ENCODE measurements at regions not wholly inside any gene's neighbourhood (a gene's known extent, or its start where the extent isn't known, plus 50 kb on each side); places are given as distances from the start of the nearest gene placed in this dataset.

- TF ChIP-seq EP300 (IDR thresholded peaks at IDR 0.05) (no peak), POLR2A (IDR thresholded peaks at IDR 0.05) (no peak), CTCF (IDR thresholded peaks at IDR 0.05) (no peak)
- Histone ChIP-seq H3K4me1 (no peaks in the 10 kb centered on the region), H3K36me3 (no peaks in the 10 kb centered on the region), H3K4me3 (no peak overlapping the region), H3K27ac (no peak overlapping the region), H3K27me3 (no peaks in the 10 kb centered on the region), H3K9me3 (no peaks in the 10 kb centered on the region)
- 90 to 92% methylated on average over 7 of the region's 7 CpGs for WGBS, 2 donors
- no peak for DNase-seq (ENCODE audit: low spot score in 2 of 2)
Measured at GRCh38 chr2:753123-753522, 75.9 kb upstream of the TMEM18 start.

GRCh38 chr2:751474-751873 is 74.3 kb upstream of the TMEM18 start:
- H3K4me1 ChIP-seq: no peaks in the 10 kb centered on the region
- H3K4me3 ChIP-seq: no peak overlapping the region
- no peak for TF ChIP-seq EP300 (IDR thresholded peaks at IDR 0.05)
- no peak for TF ChIP-seq POLR2A (IDR thresholded peaks at IDR 0.05)
- TF ChIP-seq CTCF (IDR thresholded peaks at IDR 0.05): no peak
- no peak for DNase-seq (ENCODE audit: low spot score in 2 of 2)
- WGBS, 2 donors: 62 to 76% methylated on average over 10 of the region's 10 CpGs
- H3K27me3 ChIP-seq: no peaks in the 10 kb centered on the region
- H3K36me3 ChIP-seq: no peaks in the 10 kb centered on the region
- H3K27ac ChIP-seq: no peak overlapping the region
- no peaks in the 10 kb centered on the region for H3K9me3 ChIP-seq

GRCh38 chr2:750628-751027 is 73.4 kb upstream of the TMEM18 start:
- TF ChIP-seq POLR2A (IDR thresholded peaks at IDR 0.05) (no peak), EP300 (IDR thresholded peaks at IDR 0.05) (no peak), CTCF (IDR thresholded peaks at IDR 0.05) (no peak)
- Histone ChIP-seq H3K27ac (no peak overlapping the region), H3K36me3 (no peaks in the 10 kb centered on the region), H3K4me1 (no peaks in the 10 kb centered on the region), H3K4me3 (no peak overlapping the region), H3K27me3 (no peaks in the 10 kb centered on the region), H3K9me3 (no peaks in the 10 kb centered on the region)
- no peak for DNase-seq (ENCODE audit: low spot score in 2 of 2)
- WGBS, 2 donors: 94 to 96% methylated on average over 5 of the region's 5 CpGs

- no peak for TF ChIP-seq POLR2A (IDR thresholded peaks at IDR 0.05)
- no peak for TF ChIP-seq CTCF (IDR thresholded peaks at IDR 0.05)
- no peak for TF ChIP-seq EP300 (IDR thresholded peaks at IDR 0.05)
- no peak overlapping the region for H3K4me3 ChIP-seq
- H3K4me1 ChIP-seq: no peaks in the 10 kb centered on the region
- 77 to 81% methylated on average over 12 of the region's 12 CpGs for WGBS, 2 donors
- DNase-seq (ENCODE audit: low spot score in 2 of 2): no peak
- peaks cover 0 to 8% (median 0%) of the 10 kb centered on the region in 4 donors for H3K9me3 ChIP-seq
- H3K27me3 ChIP-seq: no peaks in the 10 kb centered on the region
- H3K36me3 ChIP-seq: no peaks in the 10 kb centered on the region
- H3K27ac ChIP-seq: no peak overlapping the region
Measured at GRCh38 chr2:747762-748351, 70.7 kb upstream of the TMEM18 start.

GRCh38 chr2:746697-747096 is 69.5 kb upstream of the TMEM18 start:
- H3K4me1 ChIP-seq: no peaks in the 10 kb centered on the region
- no peak for TF ChIP-seq POLR2A (IDR thresholded peaks at IDR 0.05)
- TF ChIP-seq EP300 (IDR thresholded peaks at IDR 0.05): no peak
- TF ChIP-seq CTCF (IDR thresholded peaks at IDR 0.05): no peak
- peaks cover 0 to 8% (median 0%) of the 10 kb centered on the region in 4 donors for H3K9me3 ChIP-seq
- no peak overlapping the region for H3K4me3 ChIP-seq
- DNase-seq (ENCODE audit: low spot score in 2 of 2): no peak
- no peaks in the 10 kb centered on the region for H3K27me3 ChIP-seq
- no peak overlapping the region for H3K27ac ChIP-seq
- H3K36me3 ChIP-seq: no peaks in the 10 kb centered on the region
- WGBS, 2 donors: 65 to 76% methylated on average over 4 of the region's 4 CpGs
